ENCODE measurements at regions not wholly inside any gene's neighbourhood (a gene's known extent, or its start where the extent isn't known, plus 50 kb on each side); places are given as distances from the start of the nearest gene placed in this dataset.
"Not testable (repeated sequence)": the region's sequence is repeated elsewhere in the genome, so short reads cannot be mapped to it uniquely, and the experiment has no call there.

DNA sequence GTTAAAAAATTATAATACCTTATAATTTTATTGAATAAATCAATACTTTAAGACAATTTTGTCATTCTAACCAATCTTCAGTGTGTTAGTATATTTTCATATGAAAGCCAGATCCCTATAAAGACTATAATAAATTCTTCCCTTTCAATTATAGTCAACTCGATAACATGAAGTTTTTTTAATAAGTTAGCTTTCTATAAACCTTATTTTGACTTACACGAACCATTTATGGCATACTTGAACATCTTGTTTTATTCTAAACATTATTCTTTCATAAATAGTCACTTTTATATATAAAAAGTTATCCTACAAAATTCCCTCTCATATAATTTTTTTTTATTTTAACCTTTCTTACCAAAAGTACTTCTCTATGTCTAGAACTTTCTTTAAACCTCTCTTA lies 1002.3 kb downstream of the TMEM121 start:
- TF ChIP-seq, protein P1, sequence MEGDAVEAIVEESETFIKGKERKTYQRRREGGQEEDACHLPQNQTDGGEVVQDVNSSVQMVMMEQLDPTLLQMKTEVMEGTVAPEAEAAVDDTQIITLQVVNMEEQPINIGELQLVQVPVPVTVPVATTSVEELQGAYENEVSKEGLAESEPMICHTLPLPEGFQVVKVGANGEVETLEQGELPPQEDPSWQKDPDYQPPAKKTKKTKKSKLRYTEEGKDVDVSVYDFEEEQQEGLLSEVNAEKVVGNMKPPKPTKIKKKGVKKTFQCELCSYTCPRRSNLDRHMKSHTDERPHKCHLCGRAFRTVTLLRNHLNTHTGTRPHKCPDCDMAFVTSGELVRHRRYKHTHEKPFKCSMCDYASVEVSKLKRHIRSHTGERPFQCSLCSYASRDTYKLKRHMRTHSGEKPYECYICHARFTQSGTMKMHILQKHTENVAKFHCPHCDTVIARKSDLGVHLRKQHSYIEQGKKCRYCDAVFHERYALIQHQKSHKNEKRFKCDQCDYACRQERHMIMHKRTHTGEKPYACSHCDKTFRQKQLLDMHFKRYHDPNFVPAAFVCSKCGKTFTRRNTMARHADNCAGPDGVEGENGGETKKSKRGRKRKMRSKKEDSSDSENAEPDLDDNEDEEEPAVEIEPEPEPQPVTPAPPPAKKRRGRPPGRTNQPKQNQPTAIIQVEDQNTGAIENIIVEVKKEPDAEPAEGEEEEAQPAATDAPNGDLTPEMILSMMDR (IDR thresholded peaks at IDR 0.05), result no peak

GRCh38 chr14:106530031-106530422 lies 1003.6 kb downstream of the TMEM121 start:
- TF ChIP-seq, protein P1 (IDR thresholded peaks at IDR 0.05), result no peak
- DNase-seq (ENCODE audit: low spot score in 2 of 2), result no peak
- intact Hi-C loops (cut with DNase I), result no loop called here

More for the DNA sequence above, 1002.3 kb downstream of the TMEM121 start:
- Histone ChIP-seq H3K4me1 (no peaks in the 10 kb centered on the region), H3K36me3 (no peaks in the 10 kb centered on the region), H3K27ac (no peak overlapping the region), H3K9me3 (no peaks in the 10 kb centered on the region), H3K27me3 (no peaks in the 10 kb centered on the region), H3K4me3 (no peak overlapping the region)
- intact Hi-C loops (cut with DNase I), result no loop called here
- DNase-seq (ENCODE audit: low spot score in 2 of 2), result no peak

GRCh38 chr14:106530423-106531107 lies 1004.2 kb downstream of the TMEM121 start:
- intact Hi-C loops (cut with DNase I), result no loop called here

More at GRCh38 chr14:106530031-106530422, 1003.6 kb downstream of the TMEM121 start:
- Histone ChIP-seq H3K36me3 (no peaks in the 10 kb centered on the region), H3K4me3 (no peak overlapping the region), H3K9me3 (no peaks in the 10 kb centered on the region), H3K27ac (no peak overlapping the region), H3K4me1 (no peaks in the 10 kb centered on the region), H3K27me3 (no peaks in the 10 kb centered on the region)

GRCh38 chr14:106537597-106537996 lies 1011.2 kb downstream of the TMEM121 start:
- DNase-seq (ENCODE audit: low spot score in 2 of 2); H3K27me3 ChIP-seq; intact Hi-C loops (cut with DNase I); H3K36me3 ChIP-seq; H3K9me3 ChIP-seq; H3K4me3 ChIP-seq; H3K27ac ChIP-seq; H3K4me1 ChIP-seq: not testable (repeated sequence)

More at GRCh38 chr14:106530423-106531107, 1004.2 kb downstream of the TMEM121 start:
- Histone ChIP-seq H3K9me3 (no peaks in the 10 kb centered on the region), H3K4me3 (no peak overlapping the region), H3K36me3 (no peaks in the 10 kb centered on the region), H3K27ac (no peak overlapping the region), H3K27me3 (no peaks in the 10 kb centered on the region), H3K4me1 (no peaks in the 10 kb centered on the region)
- TF ChIP-seq, protein P1 (IDR thresholded peaks at IDR 0.05), result no peak
- DNase-seq (ENCODE audit: low spot score in 2 of 2), result no peak

GRCh38 chr14:106538201-106538600 lies 1011.8 kb downstream of the TMEM121 start:
- TF ChIP-seq, protein P1 (IDR thresholded peaks at IDR 0.05), result no peak

DNA sequence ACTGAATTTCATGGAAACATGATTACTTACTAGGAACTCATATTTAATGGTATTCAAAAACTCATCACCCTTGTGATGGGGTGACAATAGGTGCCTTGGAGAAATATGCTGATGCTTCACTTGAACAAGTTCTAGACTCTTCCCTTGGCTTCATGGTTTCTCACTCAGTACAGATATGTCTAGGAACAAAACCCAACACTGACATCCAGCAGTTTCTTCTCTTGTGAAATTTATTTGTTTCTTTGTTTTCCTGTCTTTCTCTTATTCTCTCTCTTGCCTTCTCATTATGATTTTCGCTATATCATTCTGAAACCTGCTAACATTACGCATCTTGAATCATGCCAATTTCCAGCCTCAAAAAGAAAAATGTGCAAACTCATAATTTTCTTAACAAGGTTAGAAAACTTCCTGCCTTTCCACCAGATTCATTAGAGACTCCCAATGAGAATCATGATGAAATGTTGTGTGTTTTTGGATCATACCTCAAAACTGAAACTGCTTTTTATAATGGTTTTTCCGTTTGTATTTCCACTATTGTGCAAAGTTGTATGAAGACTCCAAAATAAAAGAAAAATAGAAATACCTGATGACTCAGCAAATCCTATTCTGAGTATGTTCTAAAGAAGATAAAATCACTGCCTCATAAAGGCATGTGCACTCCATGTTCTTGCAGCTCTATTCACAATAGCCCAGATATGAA lies 1021.5 kb downstream of the TMEM121 start:
- TF ChIP-seq, protein P1 (IDR thresholded peaks at IDR 0.05), result no peak
- DNase-seq (ENCODE audit: low spot score in 2 of 2), result no peak
- H3K9me3 ChIP-seq, result no peaks in the 10 kb centered on the region
- no peaks in the 10 kb centered on the region for H3K27me3 ChIP-seq
- intact Hi-C loops (cut with DNase I), result no loop called here
- H3K36me3 ChIP-seq, result no peaks in the 10 kb centered on the region
- H3K4me1 ChIP-seq, result no peaks in the 10 kb centered on the region
- H3K27ac ChIP-seq, result no peak overlapping the region
- H3K4me3 ChIP-seq, result no peak overlapping the region

More at GRCh38 chr14:106538201-106538600, 1011.8 kb downstream of the TMEM121 start:
- H3K27ac ChIP-seq, result no peak overlapping the region
- H3K4me1 ChIP-seq, result no peaks in the 10 kb centered on the region
- no peak overlapping the region for H3K4me3 ChIP-seq
- H3K9me3 ChIP-seq, result no peaks in the 10 kb centered on the region
- no peak for DNase-seq (ENCODE audit: low spot score in 2 of 2)
- H3K27me3 ChIP-seq, result no peaks in the 10 kb centered on the region
- intact Hi-C loops (cut with DNase I), result no loop called here
- no peaks in the 10 kb centered on the region for H3K36me3 ChIP-seq

Measured in ascending aorta (tissue), 2 donors.